PC-3 (cell line): ENCODE measurements at regions not wholly inside any gene's neighbourhood (a gene's known extent, or its start where the extent isn't known, plus 50 kb on each side); places are given as distances from the start of the nearest gene placed in this dataset.

Experiments used
- ATAC-seq: fragments of 200-7000 bp; cut with Tn5 transposase; 2 replicates; pipeline ENCODE4 v1.9.1; 2020; ENCODE audit warnings: mild to moderate bottlenecking, moderate library complexity
- BruUV-seq: library from RNA; stranded (reverse); fragments of 400-500 nt; replicated peaks from 2 replicates; lab custom pipeline; 2021; lab: Mats Ljungman, UMichigan
- CTCF ChIA-PET: fragments of 300-600 bp; sonication (Branson Sonifier 250); formaldehyde crosslinking; loops from one replicate; lab custom pipeline; 2022; ENCODE audit warnings: antibody characterized with exemption; lab: Charles Lee
- POLR2A ChIA-PET: fragments of 300-600 bp; sonication (Branson Sonifier 250); formaldehyde crosslinking; loops from one replicate; lab custom pipeline; 2022; ENCODE audit warnings: antibody characterized with exemption; ENCODE audit not compliant: unreplicated experiment; lab: Charles Lee
- DNase-seq: peaks from one replicate; pipeline ENCODE4 v3.0.0-alpha.2; 2015
- H2AFZ ChIP-seq: fragments of 300-600 bp; sonication (generic); 2 replicates; pipeline ENCODE4 v1.6.0; 2016; ENCODE audit warnings: antibody characterized with exemption, low read length
- H3F3A ChIP-seq: fragments of 300-600 bp; sonication (generic); one replicate; pipeline ENCODE4 v1.6.0; 2017; ENCODE audit warnings: antibody characterized with exemption, low read length, control low read depth, mild to moderate bottlenecking; ENCODE audit not compliant: unreplicated experiment
- H3K27ac ChIP-seq: fragments of 300-600 bp; sonication (generic); 2 replicates; pipeline ENCODE4 v1.5.1; 2016; ENCODE audit warnings: mild to moderate bottlenecking, low read length
- H3K27me3 ChIP-seq: fragments of 300-600 bp; sonication (generic); 2 replicates; pipeline ENCODE4 v1.6.1; 2016; ENCODE audit warnings: low read length, mixed read lengths
- H3K36me3 ChIP-seq: fragments of 300-600 bp; sonication (generic); 2 replicates; pipeline ENCODE4 v1.6.1; 2016; ENCODE audit warnings: low read depth, mixed run types, low read length, mixed read lengths
- H3K4me1 ChIP-seq: fragments of 300-600 bp; sonication (generic); 2 replicates; pipeline ENCODE4 v1.5.1; 2016; ENCODE audit warnings: low read length; ENCODE audit not compliant: insufficient read depth
- H3K4me2 ChIP-seq: fragments of 300-600 bp; sonication (generic); 2 replicates; pipeline ENCODE4 v1.6.0; 2016; ENCODE audit warnings: low read length
- H3K4me3 ChIP-seq: fragments of 300-600 bp; sonication (generic); 2 replicates; pipeline ENCODE4 v1.5.1; 2016; ENCODE audit warnings: mild to moderate bottlenecking, low read length, mixed read lengths
- H3K79me2 ChIP-seq: fragments of 300-600 bp; sonication (generic); 2 replicates; pipeline ENCODE4 v1.6.1; 2017; ENCODE audit warnings: low read length, mixed read lengths
- H3K9ac ChIP-seq: fragments of 300-600 bp; sonication (generic); 2 replicates; pipeline ENCODE4 v1.6.0; 2016; ENCODE audit warnings: mild to moderate bottlenecking, low read length
- H3K9me2 ChIP-seq: fragments of 300-600 bp; sonication (generic); replicated peaks from 2 replicates; pipeline ENCODE4 v1.6.1; 2016; ENCODE audit warnings: mixed run types, low read length, mixed read lengths
- H3K9me3 ChIP-seq: fragments of 300-600 bp; sonication (generic); 2 replicates; pipeline ENCODE4 v1.6.1; 2016; ENCODE audit warnings: low read length, mixed read lengths
- H4K20me1 ChIP-seq: fragments of 300-600 bp; sonication (generic); 2 replicates; pipeline ENCODE4 v1.6.1; 2016; ENCODE audit warnings: low read length, mixed read lengths
- CTCF ChIP-seq: fragments of 300-600 bp; sonication (generic); conservative IDR thresholded peaks from 2 replicates; pipeline ENCODE4 v1.5.1; 2017; ENCODE audit warnings: antibody characterized with exemption, low read depth, mild to moderate bottlenecking, low read length
- EZH2 ChIP-seq: fragments of 300-600 bp; sonication (generic); IDR thresholded peaks from one replicate; pipeline ENCODE4 v1.6.1; 2017; ENCODE audit warnings: antibody characterized with exemption, mild to moderate bottlenecking, low read length; ENCODE audit not compliant: unreplicated experiment
- EZH2phosphoT487 ChIP-seq: fragments of 300-600 bp; sonication (generic); IDR thresholded peaks from 2 replicates; pipeline ENCODE4 v1.6.1; 2018; ENCODE audit warnings: mild to moderate bottlenecking, antibody characterized with exemption, low read length, borderline replicate concordance
- intact Hi-C: fragments of 100-400 bp; cut with micrococcal nuclease; formaldehyde crosslinking; loops from 2 replicates; pipeline ENCODE4 v1.9.0; 2023

GRCh38 chr22:46076651-46077339 lies 73.5 kb upstream of the PPARA start:
- peaks cover 34% of the 10 kb centered on the region for H4K20me1 ChIP-seq
- CTCF ChIA-PET = no interaction called here
- peak; percentile 71 for DNase-seq

GRCh38 chr22:46077669-46078099 lies 72.6 kb upstream of the PPARA start:
- TF ChIP-seq CTCF (no peak), EZH2 (no peak), EZH2phosphoT487 (no peak)
- ATAC-seq (no peak), DNase-seq (no peak)
- Histone ChIP-seq H3K36me3 (peaks cover 59% of the 10 kb centered on the region), H3K4me1 (peaks cover 33% of the 10 kb centered on the region), H3K9me2 (no peaks in the 10 kb centered on the region), H3K4me2 (peak overlapping the region; percentile 100), H3K27ac (peak overlapping the region; percentile 99), H3K27me3 (no peaks in the 10 kb centered on the region), H3F3A (peaks cover 8% of the 10 kb centered on the region), H3K79me2 (peaks cover 100% of the 10 kb centered on the region), H3K9ac (peak overlapping the region; percentile 99), H2AFZ (no peak overlapping the region), H4K20me1 (peaks cover 29% of the 10 kb centered on the region), H3K4me3 (peak overlapping the region; percentile 94), H3K9me3 (no peaks in the 10 kb centered on the region)
- CTCF ChIA-PET = no interaction called here
- BruUV-seq = no TSS peak
- POLR2A ChIA-PET = no interaction called here
- intact Hi-C loops = no loop called here

More at GRCh38 chr22:46076651-46077339, 73.5 kb upstream of the PPARA start:
- H3K27ac ChIP-seq = peak overlapping the region; percentile 99
- BruUV-seq = TSS peak; percentile 1
- H3F3A ChIP-seq = peaks cover 6% of the 10 kb centered on the region
- no peaks in the 10 kb centered on the region for H3K9me3 ChIP-seq
- H3K36me3 ChIP-seq = peaks cover 55% of the 10 kb centered on the region
- no peak for ATAC-seq
- no peaks in the 10 kb centered on the region for H3K9me2 ChIP-seq
- H3K79me2 ChIP-seq = peaks cover 99% of the 10 kb centered on the region
- no peak overlapping the region for H2AFZ ChIP-seq
- no peaks in the 10 kb centered on the region for H3K27me3 ChIP-seq
- H3K4me2 ChIP-seq = peak overlapping the region; percentile 100
- POLR2A ChIA-PET = interaction anchor here (0.7 kb wide), 1 partner anchor 359 kb away, joined by 3 read pairs; no protein-coding TSS in a partner anchor
- peak overlapping the region; percentile 99 for H3K9ac ChIP-seq
- peaks cover 29% of the 10 kb centered on the region for H3K4me1 ChIP-seq
- no peak for TF ChIP-seq CTCF
- TF ChIP-seq EZH2phosphoT487 = no peak
- no peak for TF ChIP-seq EZH2
- peak overlapping the region; percentile 94 for H3K4me3 ChIP-seq
- intact Hi-C loops = no loop called here
